NCI-H2227 (cell line): ENCODE measurements at regions not wholly inside any gene's neighbourhood (a gene's known extent, or its start where the extent isn't known, plus 50 kb on each side); places are given as distances from the start of the nearest gene placed in this dataset.

Source experiments
- DNase-seq: peaks from one replicate; lab custom pipeline; 2025; ENCODE audit not compliant: unreplicated experiment; lab: John Stamatoyannopoulos, UW

GRCh38 chr4:157977086-157977485 is 195.7 kb downstream of the GASK1B start:
- DNase-seq = no peak

GRCh38 chr4:157973297-157973696 is 199.5 kb downstream of the GASK1B start:
- no peak for DNase-seq

GRCh38 chr4:157964463-157964862 is 208.4 kb downstream of the GASK1B start:
- DNase-seq = no peak

- DNase-seq = no peak
Measured at GRCh38 chr4:157961229-157961990, 211.4 kb downstream of the GASK1B start.

- DNase-seq = no peak
Measured at GRCh38 chr4:157957905-157958304, 214.9 kb downstream of the GASK1B start.

- no peak for DNase-seq
Measured at GRCh38 chr4:157942017-157942416, 230.8 kb downstream of the GASK1B start.

GRCh38 chr4:157934151-157934550 is 238.7 kb downstream of the GASK1B start:
- no peak for DNase-seq

GRCh38 chr4:157932936-157933335 is 239.9 kb downstream of the GASK1B start:
- DNase-seq = no peak

- no peak for DNase-seq
Measured at GRCh38 chr4:157929486-157929885, 243.3 kb downstream of the GASK1B start.

- no peak for DNase-seq
Measured at GRCh38 chr4:157918036-157918832, 254.6 kb downstream of the GASK1B start.

GRCh38 chr4:157912212-157912611 is 260.6 kb downstream of the GASK1B start:
- DNase-seq = no peak

- no peak for DNase-seq
Measured at GRCh38 chr4:157911662-157912061, 261.2 kb downstream of the GASK1B start.

- no peak for DNase-seq
Measured at GRCh38 chr4:157908691-157909090, 264.1 kb downstream of the GASK1B start.

- no peak for DNase-seq
Measured at GRCh38 chr4:157908031-157908430, 264.8 kb downstream of the GASK1B start.

- DNase-seq = no peak
Measured at GRCh38 chr4:157907226-157907946, 265.4 kb downstream of the GASK1B start.

- no peak for DNase-seq
Measured at GRCh38 chr4:157898836-157899605, 273.8 kb downstream of the GASK1B start.

- DNase-seq = no peak
Measured at GRCh38 chr4:157897855-157898370, 274.9 kb downstream of the GASK1B start.

- no peak for DNase-seq
Measured at GRCh38 chr4:157896726-157897125, 276.1 kb downstream of the GASK1B start.

- no peak for DNase-seq
Measured at GRCh38 chr4:157895205-157895604, 277.6 kb downstream of the GASK1B start.

- DNase-seq = no peak
Measured at GRCh38 chr4:157889788-157890187, 283.0 kb downstream of the GASK1B start.

GRCh38 chr4:157888281-157888680 is 284.5 kb downstream of the GASK1B start:
- no peak for DNase-seq
